Liver (tissue), 3 donors: ENCODE measurements at regions not wholly inside any gene's neighbourhood (a gene's known extent, or its start where the extent isn't known, plus 50 kb on each side); places are given as distances from the start of the nearest gene placed in this dataset.

Experiments
- CTCF ChIP-seq: fragments of 150-350 bp; IDR thresholded peaks from 2 replicates; pipeline ENCODE4 v1.5.1; 2017; ENCODE audit warnings: improper control_type of control experiment, low read depth, low read length; ENCODE audit not compliant: missing input control
- HNF4A ChIP-seq, 2 donors: conservative IDR thresholded peaks; 2 replicates each; pipeline ENCODE4 v1.6.1; 2016; ENCODE audit warnings: antibody characterized with exemption in 2 of 2, mild to moderate bottlenecking in 2 of 2
- MAX ChIP-seq: IDR thresholded peaks from 2 replicates; pipeline ENCODE4 v1.6.1; 2016; ENCODE audit warnings: antibody characterized with exemption
- SP1 ChIP-seq: IDR thresholded peaks from 2 replicates; pipeline ENCODE4 v1.6.1; 2018; ENCODE audit warnings: antibody characterized with exemption, mild to moderate bottlenecking
- donor health status: healthy.
- donor health status: healthy.

- TF ChIP-seq CTCF: no peak
- no peak for TF ChIP-seq SP1
- TF ChIP-seq MAX: no peak
- no peak for TF ChIP-seq HNF4A (conservative IDR thresholded peaks at IDR 0.05)
Measured at GRCh38 chr5:141763541-141763940, 81.5 kb upstream of the ARAP3 start.
